GM12864 (cell line): ENCODE measurements at regions not wholly inside any gene's neighbourhood (a gene's known extent, or its start where the extent isn't known, plus 50 kb on each side); places are given as distances from the start of the nearest gene placed in this dataset.

Source experiments
- DNase-seq: peaks from one replicate; pipeline ENCODE4 v3.0.0-alpha.2; 2011; ENCODE audit warnings: low read depth
- H3K4me3 ChIP-seq: 2 replicates; pipeline ENCODE4 v1.5.1; 2011; ENCODE audit warnings: mild to moderate bottlenecking, low read depth, low read length, control low read depth
- TF ChIP-seq, protein P1 (sequence below): IDR thresholded peaks from 2 replicates; pipeline ENCODE4 v1.5.1; 2011; ENCODE audit warnings: low read depth, mild to moderate bottlenecking, moderate library complexity, low read length, control low read depth, inconsistent platforms; ENCODE audit errors: missing control alignments

DNA sequence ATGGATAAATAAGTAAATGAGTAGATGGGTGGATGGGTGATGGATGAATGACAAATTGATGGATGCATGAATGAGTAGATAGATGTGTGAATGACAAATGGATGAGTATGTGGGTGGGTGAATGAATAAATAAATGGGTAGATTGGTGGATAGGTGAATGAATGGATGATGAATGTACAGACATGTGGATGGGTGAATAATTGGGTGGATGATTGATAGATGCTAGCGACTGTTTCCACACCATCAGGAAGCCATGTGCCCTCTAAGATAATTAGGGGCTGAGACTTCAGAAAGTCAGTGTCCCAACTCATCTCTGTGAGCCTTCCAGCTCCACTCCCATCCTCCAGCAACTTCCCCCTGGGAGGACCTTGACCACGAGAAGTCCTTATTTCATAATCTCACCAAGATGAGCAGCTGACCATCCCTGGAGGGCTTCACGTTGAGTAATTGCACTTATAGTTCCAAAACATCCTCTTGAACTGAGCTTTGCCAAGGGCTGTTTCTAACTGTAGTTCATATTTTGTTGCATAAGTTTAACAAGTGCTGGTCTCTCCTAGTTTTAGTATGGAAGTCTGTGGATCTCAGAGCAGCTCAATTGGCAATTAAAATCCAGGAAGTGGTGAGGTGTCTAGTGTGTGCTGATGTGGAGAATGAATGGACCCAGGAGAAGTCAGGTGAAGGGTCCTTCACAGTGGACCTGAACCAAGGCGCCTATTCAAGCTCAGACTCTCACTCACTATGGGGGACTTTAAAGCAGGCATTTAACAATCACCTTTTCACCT, 295.7 kb downstream of the ADGRD1 start:
- TF ChIP-seq, protein P1, sequence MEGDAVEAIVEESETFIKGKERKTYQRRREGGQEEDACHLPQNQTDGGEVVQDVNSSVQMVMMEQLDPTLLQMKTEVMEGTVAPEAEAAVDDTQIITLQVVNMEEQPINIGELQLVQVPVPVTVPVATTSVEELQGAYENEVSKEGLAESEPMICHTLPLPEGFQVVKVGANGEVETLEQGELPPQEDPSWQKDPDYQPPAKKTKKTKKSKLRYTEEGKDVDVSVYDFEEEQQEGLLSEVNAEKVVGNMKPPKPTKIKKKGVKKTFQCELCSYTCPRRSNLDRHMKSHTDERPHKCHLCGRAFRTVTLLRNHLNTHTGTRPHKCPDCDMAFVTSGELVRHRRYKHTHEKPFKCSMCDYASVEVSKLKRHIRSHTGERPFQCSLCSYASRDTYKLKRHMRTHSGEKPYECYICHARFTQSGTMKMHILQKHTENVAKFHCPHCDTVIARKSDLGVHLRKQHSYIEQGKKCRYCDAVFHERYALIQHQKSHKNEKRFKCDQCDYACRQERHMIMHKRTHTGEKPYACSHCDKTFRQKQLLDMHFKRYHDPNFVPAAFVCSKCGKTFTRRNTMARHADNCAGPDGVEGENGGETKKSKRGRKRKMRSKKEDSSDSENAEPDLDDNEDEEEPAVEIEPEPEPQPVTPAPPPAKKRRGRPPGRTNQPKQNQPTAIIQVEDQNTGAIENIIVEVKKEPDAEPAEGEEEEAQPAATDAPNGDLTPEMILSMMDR, result no peak
- no peak for DNase-seq
- H3K4me3 ChIP-seq, result no peak overlapping the region

DNA sequence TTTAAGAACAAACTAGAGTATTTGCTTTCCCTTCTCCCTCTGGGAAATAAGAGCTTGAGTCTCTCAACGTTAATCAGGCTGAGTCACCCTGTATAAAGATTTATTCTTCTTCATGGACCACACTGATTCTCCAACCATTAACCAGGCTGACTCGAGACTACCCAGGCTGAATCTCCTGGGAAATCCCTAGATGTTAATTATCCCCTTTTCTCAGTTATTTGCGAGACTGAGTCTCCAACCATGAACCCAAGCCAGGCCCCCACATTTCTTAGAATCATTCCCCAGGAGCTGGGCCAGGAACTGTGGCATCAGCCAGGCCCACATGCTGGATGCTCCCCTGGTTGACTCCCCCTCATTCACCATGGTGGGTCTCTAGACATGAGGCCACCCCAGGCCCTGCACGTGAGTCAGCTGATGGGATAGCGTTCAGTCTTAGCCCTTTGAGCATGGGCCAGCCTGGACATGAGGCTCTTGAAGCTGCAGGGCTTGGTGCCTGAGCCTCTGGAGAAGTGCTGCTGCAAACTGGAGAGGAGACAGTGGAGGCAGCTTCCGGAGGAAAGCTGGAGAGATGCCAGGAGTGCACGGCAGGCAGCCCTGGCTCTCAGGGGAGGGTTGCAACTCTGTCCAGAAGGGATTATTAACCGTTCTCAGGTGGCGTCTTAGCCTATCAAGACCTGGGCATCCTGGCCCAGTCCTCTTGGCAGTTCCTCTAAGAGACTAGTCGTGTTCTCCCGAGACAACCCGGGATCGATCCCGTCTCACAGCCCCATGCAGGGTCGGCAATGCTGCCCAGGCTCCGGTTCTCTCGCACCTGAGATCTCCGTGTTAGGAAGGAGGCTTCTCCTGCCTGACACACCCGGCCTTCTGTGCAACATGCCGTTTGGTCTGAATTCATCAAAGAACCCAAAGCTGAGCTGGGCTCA, 296.6 kb downstream of the ADGRD1 start:
- TF ChIP-seq, protein P1, result no peak
- H3K4me3 ChIP-seq, result no peak overlapping the region
- DNase-seq, result no peak

- TF ChIP-seq, protein P1, result no peak
- DNase-seq, result no peak
- no peak overlapping the region for H3K4me3 ChIP-seq
Observed at GRCh38 chr12:131250951-131251315, 297.2 kb downstream of the ADGRD1 start.

DNA sequence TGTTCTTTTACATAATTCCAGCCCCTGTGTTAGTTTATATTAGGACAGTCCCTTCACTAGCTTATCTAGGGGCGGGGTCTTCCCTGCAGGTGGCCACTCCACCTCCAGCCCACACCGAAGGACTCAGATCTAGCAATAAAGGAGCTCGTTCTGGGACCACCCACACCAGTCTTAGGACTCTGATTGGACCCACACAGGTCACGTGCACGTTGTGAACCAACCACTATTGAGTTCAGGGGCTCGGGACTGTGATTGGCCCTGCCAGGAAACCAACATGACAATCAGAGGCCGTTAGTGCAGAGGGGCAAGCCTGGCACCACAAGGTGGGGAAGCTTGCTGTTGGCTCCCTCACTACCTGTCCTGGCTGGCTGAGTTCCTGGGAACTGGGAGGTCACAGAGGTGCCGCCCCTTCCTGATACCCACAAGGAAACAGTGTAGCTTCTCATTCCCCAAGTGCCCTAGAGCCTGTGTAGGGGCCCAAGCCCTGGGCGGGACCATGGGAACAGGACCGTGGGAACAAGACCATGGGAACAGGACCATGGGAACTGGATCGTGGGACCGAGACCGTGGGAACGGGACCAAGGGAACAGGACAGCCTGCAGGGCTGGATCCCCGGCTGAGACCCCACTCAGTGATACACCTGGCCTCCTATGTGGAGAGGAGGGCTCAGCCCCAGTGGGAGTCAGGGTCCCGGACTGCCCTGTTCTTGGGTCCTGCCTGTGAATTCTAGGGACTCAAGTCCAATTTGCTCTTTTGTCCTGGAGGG, 297.8 kb downstream of the ADGRD1 start:
- DNase-seq, result no peak
- TF ChIP-seq, protein P1, result no peak
- H3K4me3 ChIP-seq, result no peak overlapping the region

- TF ChIP-seq, protein P1, result no peak
- H3K4me3 ChIP-seq, result no peak overlapping the region
- DNase-seq, result no peak
Observed at GRCh38 chr12:131253376-131254026, 299.8 kb downstream of the ADGRD1 start.

DNA sequence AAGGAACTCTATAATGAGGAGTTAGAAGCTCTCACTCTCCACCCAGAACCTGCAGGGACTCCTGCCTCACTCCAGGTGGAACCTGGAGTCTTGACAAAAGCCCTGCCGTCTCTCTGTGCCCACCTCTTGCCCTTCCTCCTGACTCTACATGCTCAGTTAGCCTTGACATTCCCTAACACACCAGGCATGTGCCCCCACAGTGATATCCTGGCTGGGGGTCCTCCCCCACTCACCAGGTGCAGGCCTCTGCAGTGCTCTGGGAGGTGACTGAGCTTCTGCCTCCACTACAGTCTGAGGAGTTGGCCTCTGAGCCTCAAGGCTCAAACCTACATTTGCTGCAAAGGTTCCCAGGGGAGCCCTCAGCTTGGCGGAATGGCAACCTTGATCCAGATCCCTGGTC, 300.7 kb downstream of the ADGRD1 start:
- H3K4me3 ChIP-seq, result no peak overlapping the region
- TF ChIP-seq, protein P1, result no peak
- DNase-seq, result no peak
